ENCODE measurements at regions not wholly inside any gene's neighbourhood (a gene's known extent, or its start where the extent isn't known, plus 50 kb on each side); places are given as distances from the start of the nearest gene placed in this dataset.
A peak's percentile ranks its signal among the peaks of the same experiment; 100 is the strongest.

DNA sequence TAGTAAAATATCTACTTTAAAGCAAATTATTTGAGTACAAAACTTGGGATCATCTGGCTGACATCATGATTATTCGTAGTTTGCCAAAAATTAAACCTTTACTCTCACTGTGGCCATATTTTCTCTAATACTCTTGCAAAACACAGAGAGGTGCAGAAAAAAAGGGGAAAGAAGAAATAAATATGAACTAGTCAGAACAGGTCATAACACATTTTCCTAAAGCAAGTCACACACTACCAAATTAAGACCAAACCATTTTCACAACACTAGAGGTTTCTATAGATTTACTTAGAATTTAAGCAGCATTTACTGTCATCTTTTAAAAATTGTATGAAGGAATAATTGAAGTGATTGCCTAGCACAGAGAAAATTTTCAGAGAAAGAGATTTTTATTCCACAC is 726.1 kb downstream of the SORCS1 start:
- Mint-ChIP-seq H3K4me3 (no peak overlapping the region), H3K27me3 (ENCODE audit: insufficient read depth, low read depth, poor library complexity) (no peaks in the 10 kb centered on the region), H3K27ac (0 out of 2 replicates have a peak overlapping the region, but pooled peaks have one; percentile 15), H3K36me3 (ENCODE audit: low read depth) (no peaks in the 10 kb centered on the region), H3K4me1 (no peaks in the 10 kb centered on the region), H3K9me3 (no peaks in the 10 kb centered on the region)
- DNase-seq (ENCODE audit: low spot score) (no peak), ATAC-seq (no peak)
- Histone ChIP-seq H3K4me2 (no peak overlapping the region), H3K27ac (ENCODE audit: low read depth) (no peak overlapping the region), H3F3A (replicated peaks; ENCODE audit: low read depth) (no peaks in the 10 kb centered on the region), H3K27me3 (ENCODE audit: insufficient read depth) (no peaks in the 10 kb centered on the region), H3K4me3 (no peak overlapping the region), H3K79me2 (replicated peaks; ENCODE audit: insufficient read depth) (no peaks in the 10 kb centered on the region), H3K4me1 (ENCODE audit: insufficient read depth) (no peaks in the 10 kb centered on the region), H4K20me1 (replicated peaks; ENCODE audit: insufficient read depth) (no peaks in the 10 kb centered on the region), H2AFZ (no peak overlapping the region), H3K9me2 (ENCODE audit: insufficient read depth) (no peaks in the 10 kb centered on the region), H3K36me3 (ENCODE audit: insufficient read depth) (no peaks in the 10 kb centered on the region)
- TF ChIP-seq, protein P1, sequence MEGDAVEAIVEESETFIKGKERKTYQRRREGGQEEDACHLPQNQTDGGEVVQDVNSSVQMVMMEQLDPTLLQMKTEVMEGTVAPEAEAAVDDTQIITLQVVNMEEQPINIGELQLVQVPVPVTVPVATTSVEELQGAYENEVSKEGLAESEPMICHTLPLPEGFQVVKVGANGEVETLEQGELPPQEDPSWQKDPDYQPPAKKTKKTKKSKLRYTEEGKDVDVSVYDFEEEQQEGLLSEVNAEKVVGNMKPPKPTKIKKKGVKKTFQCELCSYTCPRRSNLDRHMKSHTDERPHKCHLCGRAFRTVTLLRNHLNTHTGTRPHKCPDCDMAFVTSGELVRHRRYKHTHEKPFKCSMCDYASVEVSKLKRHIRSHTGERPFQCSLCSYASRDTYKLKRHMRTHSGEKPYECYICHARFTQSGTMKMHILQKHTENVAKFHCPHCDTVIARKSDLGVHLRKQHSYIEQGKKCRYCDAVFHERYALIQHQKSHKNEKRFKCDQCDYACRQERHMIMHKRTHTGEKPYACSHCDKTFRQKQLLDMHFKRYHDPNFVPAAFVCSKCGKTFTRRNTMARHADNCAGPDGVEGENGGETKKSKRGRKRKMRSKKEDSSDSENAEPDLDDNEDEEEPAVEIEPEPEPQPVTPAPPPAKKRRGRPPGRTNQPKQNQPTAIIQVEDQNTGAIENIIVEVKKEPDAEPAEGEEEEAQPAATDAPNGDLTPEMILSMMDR (conservative IDR thresholded peaks at IDR 0.05; ENCODE audit: low read depth in 2 of 2), result no peak
- TF ChIP-seq EZH2phosphoT487 (IDR thresholded peaks at IDR 0.05; ENCODE audit: unreplicated experiment) (no peak), POLR2AphosphoS5 (IDR thresholded peaks at IDR 0.05; ENCODE audit: low read depth) (no peak), REST (IDR thresholded peaks at IDR 0.05; ENCODE audit: unreplicated experiment) (no peak), JUNB (IDR thresholded peaks at IDR 0.05; ENCODE audit: unreplicated experiment) (no peak), ETS1 (IDR thresholded peaks at IDR 0.05) (no peak), CREB1 (CRISPR knock-in tag; IDR thresholded peaks at IDR 0.05; ENCODE audit: low read depth) (no peak), ZNF331 (CRISPR knock-in tag; IDR thresholded peaks at IDR 0.05; ENCODE audit: low read depth) (no peak), ZNF114 (CRISPR knock-in tag; IDR thresholded peaks at IDR 0.05) (no peak), NANOG (IDR thresholded peaks at IDR 0.05; ENCODE audit: borderline replicate concordance) (no peak), STAT1 (IDR thresholded peaks at IDR 0.05; ENCODE audit: unreplicated experiment) (no peak), ZNF462 (CRISPR knock-in tag; IDR thresholded peaks at IDR 0.05) (no peak), EZH2 (IDR thresholded peaks at IDR 0.05; ENCODE audit: low read depth, unreplicated experiment) (no peak)

Measured in GM23338 (cell line).